SK-N-SH (cell line): ENCODE measurements at regions not wholly inside any gene's neighbourhood (a gene's known extent, or its start where the extent isn't known, plus 50 kb on each side); places are given as distances from the start of the nearest gene placed in this dataset.

Experiments
- CTCF ChIA-PET: fragments of 300-600, 350-600 bp; formaldehyde crosslinking; extraction: SDS; loops from one replicate; lab custom pipeline; 2021; lab: Yijun Ruan, JAX
- POLR2A ChIA-PET: fragments of 350-600 bp; sonication (Branson Sonifier 250); formaldehyde crosslinking; extraction: SDS; loops from one replicate; lab custom pipeline; 2020; ENCODE audit warnings: antibody characterized with exemption, inconsistent platforms; lab: Yijun Ruan, JAX
- DNase-seq: peaks from one replicate; pipeline ENCODE4 v3.0.0; 2012
- H2AFZ ChIP-seq: fragments of 200-600 bp; sonication (generic); 2 replicates; pipeline ENCODE4 v1.8.1; 2016; ENCODE audit warnings: antibody characterized with exemption, mild to moderate bottlenecking, low read depth
- H3F3A ChIP-seq: fragments of 200-600 bp; sonication (generic); replicated peaks from 2 replicates; pipeline ENCODE3; 2016; ENCODE audit warnings: antibody characterized with exemption, mild to moderate bottlenecking; ENCODE audit not compliant: insufficient read depth
- H3K27ac ChIP-seq, 2 experiments: fragments of 200-500 bp in 1 of 2; fragments of 200-600 bp in 1 of 2; sonication (Bioruptor generic) in 1 of 2; sonication (generic), shearing (Covaris generic) in 1 of 2; 2 replicates each; pipeline versions ENCODE4 v1.5.1 to v1.6.1; 2014 to 2016; ENCODE audit warnings: low read depth in 2 of 2, inconsistent platforms in 1 of 2, low read length in 1 of 2, mild to moderate bottlenecking in 1 of 2, mixed read lengths in 1 of 2
- H3K27me3 ChIP-seq: fragments of 200-600 bp; sonication (generic), shearing (Covaris generic); 2 replicates; pipeline ENCODE4 v1.6.1; 2016; ENCODE audit warnings: mixed run types; ENCODE audit not compliant: insufficient read depth
- H3K36me3 ChIP-seq, 2 experiments: fragments of 200-500 bp in 1 of 2; fragments of 200-600 bp in 1 of 2; sonication (Bioruptor generic) in 1 of 2; sonication (generic) in 1 of 2; replicated peaks in 1 of 2; 2 replicates each; pipeline versions ENCODE3 to v1.5.1; 2014 to 2016; ENCODE audit warnings: low read length in 1 of 2, mild to moderate bottlenecking in 1 of 2; ENCODE audit not compliant: insufficient read depth in 2 of 2, control insufficient read depth in 1 of 2
- H3K4me1 ChIP-seq, 2 experiments: fragments of 200-500 bp in 1 of 2; fragments of 200-600 bp in 1 of 2; sonication (Bioruptor generic) in 1 of 2; sonication (generic), shearing (Covaris generic) in 1 of 2; 2 replicates each; pipeline versions ENCODE4 v1.5.1 to v1.6.1; 2014 to 2016; ENCODE audit warnings: low read depth in 1 of 2, low read length in 1 of 2, mixed run types in 1 of 2; ENCODE audit not compliant: insufficient read depth in 2 of 2, control insufficient read depth in 1 of 2
- H3K4me2 ChIP-seq: fragments of 200-600 bp; sonication (generic), shearing (Covaris generic); 2 replicates; pipeline ENCODE4 v1.6.1; 2017; ENCODE audit warnings: mixed run types
- H3K4me3 ChIP-seq, 2 experiments: fragments of 200-500 bp in 1 of 2; fragments of 200-600 bp in 1 of 2; sonication (Bioruptor generic) in 1 of 2; sonication (generic), shearing (Covaris generic) in 1 of 2; 2 replicates each; pipeline versions ENCODE4 v1.5.1 to v1.8.1; 2014 to 2016; ENCODE audit warnings: low read depth in 2 of 2, inconsistent platforms in 1 of 2, low read length in 1 of 2, mild to moderate bottlenecking in 1 of 2, mixed read lengths in 1 of 2, moderate library complexity in 1 of 2
- H3K79me2 ChIP-seq: fragments of 200-600 bp; sonication (generic); 2 replicates; pipeline ENCODE4 v1.8.1; 2017; ENCODE audit warnings: mild to moderate bottlenecking; ENCODE audit not compliant: insufficient read depth
- H3K9ac ChIP-seq: fragments of 200-600 bp; sonication (generic); 2 replicates; pipeline ENCODE4 v1.6.1; 2017; ENCODE audit warnings: mixed run types
- H3K9me2 ChIP-seq: fragments of 200-600 bp; sonication (generic); 2 replicates; pipeline ENCODE4 v1.6.1; 2017; ENCODE audit warnings: mixed run types
- H3K9me3 ChIP-seq: fragments of 200-600 bp; sonication (generic); 2 replicates; pipeline ENCODE4 v1.6.1; 2017; ENCODE audit warnings: mixed run types, mild to moderate bottlenecking, moderate library complexity
- H4K20me1 ChIP-seq: fragments of 200-600 bp; sonication (generic); 2 replicates; pipeline ENCODE4 v1.6.1; 2017; ENCODE audit warnings: mild to moderate bottlenecking, mixed run types; ENCODE audit not compliant: insufficient read depth
- CHD2 ChIP-seq: fragments of 150-350 bp; IDR thresholded peaks from 2 replicates; pipeline ENCODE4 v1.6.1; 2018; ENCODE audit warnings: low read length; ENCODE audit not compliant: partially characterized antibody
- EP300 ChIP-seq, 2 experiments: IDR thresholded peaks; 2 replicates each; pipeline versions ENCODE4 v1.4.0 to v1.6.1; 2012; ENCODE audit warnings: borderline replicate concordance in 1 of 2, low read depth in 1 of 2, low read length in 1 of 2
- EZH2phosphoT487 ChIP-seq: fragments of 200-600 bp; sonication (generic); IDR thresholded peaks from 2 replicates; pipeline ENCODE4 v1.6.1; 2017; ENCODE audit warnings: low read depth, mixed run types, mild to moderate bottlenecking, antibody characterized with exemption, moderate library complexity, borderline replicate concordance
- GABPA ChIP-seq: IDR thresholded peaks from 2 replicates; pipeline ENCODE4 v1.4.0; 2012; ENCODE audit warnings: low read depth, mild to moderate bottlenecking
- GATA2 ChIP-seq: sonication (generic); formaldehyde crosslinking; IDR thresholded peaks from 2 replicates; pipeline ENCODE4 v1.5.0; 2020; ENCODE audit warnings: mild to moderate bottlenecking, missing genetic modification reagents
- IRF3 ChIP-seq: fragments of 150-350 bp; IDR thresholded peaks from 2 replicates; pipeline ENCODE4 v1.6.1; 2016; ENCODE audit warnings: mild to moderate bottlenecking, low read depth, low read length
- MXI1 ChIP-seq: IDR thresholded peaks from 2 replicates; pipeline ENCODE4 v1.6.1; 2012; ENCODE audit warnings: mild to moderate bottlenecking, low read depth, low read length, improper control_type of control experiment
- NRF1 ChIP-seq: IDR thresholded peaks from 2 replicates; pipeline ENCODE4 v1.6.1; 2012; ENCODE audit warnings: low read depth, mild to moderate bottlenecking, low read length
- RAD21 ChIP-seq: IDR thresholded peaks from 2 replicates; pipeline ENCODE4 v1.6.1; 2012; ENCODE audit warnings: mild to moderate bottlenecking, low read length
- REST ChIP-seq: IDR thresholded peaks from 2 replicates; pipeline ENCODE4 v1.6.1; 2012; ENCODE audit warnings: mild to moderate bottlenecking, low read depth, low read length, moderate library complexity
- SIN3A ChIP-seq: IDR thresholded peaks from 2 replicates; pipeline ENCODE4 v1.6.1; 2012; ENCODE audit warnings: low read depth, mild to moderate bottlenecking, low read length, moderate library complexity, borderline replicate concordance
- SMC3 ChIP-seq: IDR thresholded peaks from 2 replicates; pipeline ENCODE4 v1.6.1; 2012; ENCODE audit warnings: low read depth, low read length, improper control_type of control experiment
- TAF1 ChIP-seq: IDR thresholded peaks from 2 replicates; pipeline ENCODE4 v1.6.1; 2012; ENCODE audit warnings: low read depth, mild to moderate bottlenecking, low read length, moderate library complexity, borderline replicate concordance
- TCF12 ChIP-seq: IDR thresholded peaks from 2 replicates; pipeline ENCODE4 v1.4.0; 2012
- YY1 ChIP-seq: IDR thresholded peaks from 2 replicates; pipeline ENCODE4 v1.4.0; 2012; ENCODE audit warnings: low read depth, mild to moderate bottlenecking
- WGBS: methylation state at CpG from one replicate; pipeline ENCODE4 v1.1.6; 2017; ENCODE audit warnings: low lambda C conversion rate; 5-methylcytosine and 5-hydroxymethylcytosine counted together
- TF ChIP-seq, protein P1 (sequence below): IDR thresholded peaks from 2 replicates; pipeline ENCODE4; 2012

DNA sequence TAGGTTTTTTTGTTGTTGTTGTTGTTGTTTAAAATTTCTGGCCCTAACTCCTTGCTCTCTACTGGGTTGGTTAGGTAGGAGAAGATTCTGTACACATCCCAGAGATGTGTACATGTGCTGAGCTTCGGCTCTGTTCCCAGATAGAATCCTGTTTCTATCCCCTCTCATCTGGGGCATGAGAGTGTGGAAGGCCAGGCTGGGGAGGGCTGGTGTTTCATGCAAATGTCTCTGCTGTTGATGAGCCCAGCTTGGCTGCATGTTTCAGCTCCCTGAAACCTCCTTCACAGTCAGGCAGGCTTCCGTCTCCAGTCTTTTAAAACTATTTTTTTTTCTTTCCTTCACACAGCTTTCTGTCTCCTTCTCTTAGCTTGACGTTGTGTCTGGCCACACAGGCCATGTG, 526.9 kb upstream of the KLF4 start (continued):
- TF ChIP-seq MXI1 = no peak
- no peak for TF ChIP-seq IRF3
- no peak for TF ChIP-seq EP300 (IDR thresholded peaks at IDR 0.05; ENCODE audit: borderline replicate concordance in 1 of 2, low read depth in 1 of 2, low read length in 1 of 2)
- no peak for TF ChIP-seq TAF1

DNA sequence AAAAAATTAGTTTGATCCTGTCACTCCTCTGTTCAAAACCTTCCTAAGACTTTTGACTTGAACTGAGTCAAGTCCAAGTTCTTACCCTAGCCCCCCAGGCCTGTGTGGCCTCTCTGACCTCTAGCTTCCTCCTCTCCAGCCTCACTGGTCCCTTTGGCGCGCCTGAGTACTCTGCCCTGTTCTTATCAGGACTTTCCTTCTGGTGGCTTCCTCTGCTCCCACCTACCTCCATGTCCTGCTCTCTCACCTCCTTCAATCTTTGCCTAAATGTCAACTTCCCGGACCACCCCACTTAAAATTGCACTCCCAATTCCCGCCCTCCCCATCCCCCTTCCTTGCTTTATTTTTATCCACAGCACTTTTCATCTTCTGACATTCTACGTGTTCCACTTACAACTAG, 526.1 kb upstream of the KLF4 start:
- TF ChIP-seq NRF1 = no peak
- TF ChIP-seq REST = no peak
- no peak for TF ChIP-seq MXI1
- TF ChIP-seq GABPA = no peak
- TF ChIP-seq TCF12 = no peak
- no peak for TF ChIP-seq GATA2 (CRISPR knock-in tag)
- TF ChIP-seq SIN3A = no peak
- no peak for TF ChIP-seq RAD21
- no peak for TF ChIP-seq EZH2phosphoT487
- no peak for TF ChIP-seq CHD2
- TF ChIP-seq, protein P1, sequence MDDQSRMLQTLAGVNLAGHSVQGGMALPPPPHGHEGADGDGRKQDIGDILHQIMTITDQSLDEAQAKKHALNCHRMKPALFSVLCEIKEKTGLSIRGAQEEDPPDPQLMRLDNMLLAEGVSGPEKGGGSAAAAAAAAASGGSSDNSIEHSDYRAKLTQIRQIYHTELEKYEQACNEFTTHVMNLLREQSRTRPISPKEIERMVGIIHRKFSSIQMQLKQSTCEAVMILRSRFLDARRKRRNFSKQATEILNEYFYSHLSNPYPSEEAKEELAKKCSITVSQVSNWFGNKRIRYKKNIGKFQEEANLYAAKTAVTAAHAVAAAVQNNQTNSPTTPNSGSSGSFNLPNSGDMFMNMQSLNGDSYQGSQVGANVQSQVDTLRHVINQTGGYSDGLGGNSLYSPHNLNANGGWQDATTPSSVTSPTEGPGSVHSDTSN = no peak
- no peak for TF ChIP-seq IRF3
- no peak for TF ChIP-seq YY1
- TF ChIP-seq SMC3 = no peak
- TF ChIP-seq, all 33 proteins: peak for 0
- H3K9me3 ChIP-seq = no peaks in the 10 kb centered on the region
- no peak overlapping the region for H3K4me3 ChIP-seq
- no peaks in the 10 kb centered on the region; the same call in 1 of the 2 replicates for H3K27me3 ChIP-seq
- CTCF ChIA-PET = no interaction called here
- H3K9ac ChIP-seq = no peak overlapping the region
- H3K9me2 ChIP-seq = no peaks in the 10 kb centered on the region
- H2AFZ ChIP-seq = no peak overlapping the region
- no peaks in the 10 kb centered on the region for H3K79me2 ChIP-seq
- H3K36me3 ChIP-seq = no peaks in the 10 kb centered on the region
- POLR2A ChIA-PET = no interaction called here
- WGBS = 44% methylated on average over 5 of the region's 5 CpGs
- DNase-seq = no peak
- no peaks in the 10 kb centered on the region for H3F3A ChIP-seq
- H3K4me1 ChIP-seq = no peaks in the 10 kb centered on the region
- H3K4me2 ChIP-seq = no peak overlapping the region
- no peaks in the 10 kb centered on the region for H4K20me1 ChIP-seq
- no peak overlapping the region for H3K27ac ChIP-seq
